SK-N-SH (cell line): ENCODE measurements at regions not wholly inside any gene's neighbourhood (a gene's known extent, or its start where the extent isn't known, plus 50 kb on each side); places are given as distances from the start of the nearest gene placed in this dataset.

Experiments
- CTCF ChIA-PET: fragments of 300-600, 350-600 bp; formaldehyde crosslinking; extraction: SDS; loops from one replicate; lab custom pipeline; 2021; lab: Yijun Ruan, JAX
- POLR2A ChIA-PET: fragments of 350-600 bp; sonication (Branson Sonifier 250); formaldehyde crosslinking; extraction: SDS; loops from one replicate; lab custom pipeline; 2020; ENCODE audit warnings: antibody characterized with exemption, inconsistent platforms; lab: Yijun Ruan, JAX
- DNase-seq: peaks from one replicate; pipeline ENCODE4 v3.0.0; 2012
- H2AFZ ChIP-seq: fragments of 200-600 bp; sonication (generic); 2 replicates; pipeline ENCODE4 v1.8.1; 2016; ENCODE audit warnings: antibody characterized with exemption, mild to moderate bottlenecking, low read depth
- H3F3A ChIP-seq: fragments of 200-600 bp; sonication (generic); replicated peaks from 2 replicates; pipeline ENCODE3; 2016; ENCODE audit warnings: antibody characterized with exemption, mild to moderate bottlenecking; ENCODE audit not compliant: insufficient read depth
- H3K27ac ChIP-seq, 2 experiments: fragments of 200-500 bp in 1 of 2; fragments of 200-600 bp in 1 of 2; sonication (Bioruptor generic) in 1 of 2; sonication (generic), shearing (Covaris generic) in 1 of 2; 2 replicates each; pipeline versions ENCODE4 v1.5.1 to v1.6.1; 2014 to 2016; ENCODE audit warnings: low read depth in 2 of 2, inconsistent platforms in 1 of 2, low read length in 1 of 2, mild to moderate bottlenecking in 1 of 2, mixed read lengths in 1 of 2
- H3K27me3 ChIP-seq: fragments of 200-600 bp; sonication (generic), shearing (Covaris generic); 2 replicates; pipeline ENCODE4 v1.6.1; 2016; ENCODE audit warnings: mixed run types; ENCODE audit not compliant: insufficient read depth
- H3K36me3 ChIP-seq, 2 experiments: fragments of 200-500 bp in 1 of 2; fragments of 200-600 bp in 1 of 2; sonication (Bioruptor generic) in 1 of 2; sonication (generic) in 1 of 2; replicated peaks in 1 of 2; 2 replicates each; pipeline versions ENCODE3 to v1.5.1; 2014 to 2016; ENCODE audit warnings: low read length in 1 of 2, mild to moderate bottlenecking in 1 of 2; ENCODE audit not compliant: insufficient read depth in 2 of 2, control insufficient read depth in 1 of 2
- H3K4me1 ChIP-seq, 2 experiments: fragments of 200-500 bp in 1 of 2; fragments of 200-600 bp in 1 of 2; sonication (Bioruptor generic) in 1 of 2; sonication (generic), shearing (Covaris generic) in 1 of 2; 2 replicates each; pipeline versions ENCODE4 v1.5.1 to v1.6.1; 2014 to 2016; ENCODE audit warnings: low read depth in 1 of 2, low read length in 1 of 2, mixed run types in 1 of 2; ENCODE audit not compliant: insufficient read depth in 2 of 2, control insufficient read depth in 1 of 2
- H3K4me2 ChIP-seq: fragments of 200-600 bp; sonication (generic), shearing (Covaris generic); 2 replicates; pipeline ENCODE4 v1.6.1; 2017; ENCODE audit warnings: mixed run types
- H3K4me3 ChIP-seq, 2 experiments: fragments of 200-500 bp in 1 of 2; fragments of 200-600 bp in 1 of 2; sonication (Bioruptor generic) in 1 of 2; sonication (generic), shearing (Covaris generic) in 1 of 2; 2 replicates each; pipeline versions ENCODE4 v1.5.1 to v1.8.1; 2014 to 2016; ENCODE audit warnings: low read depth in 2 of 2, inconsistent platforms in 1 of 2, low read length in 1 of 2, mild to moderate bottlenecking in 1 of 2, mixed read lengths in 1 of 2, moderate library complexity in 1 of 2
- H3K79me2 ChIP-seq: fragments of 200-600 bp; sonication (generic); 2 replicates; pipeline ENCODE4 v1.8.1; 2017; ENCODE audit warnings: mild to moderate bottlenecking; ENCODE audit not compliant: insufficient read depth
- H3K9ac ChIP-seq: fragments of 200-600 bp; sonication (generic); 2 replicates; pipeline ENCODE4 v1.6.1; 2017; ENCODE audit warnings: mixed run types
- H3K9me2 ChIP-seq: fragments of 200-600 bp; sonication (generic); 2 replicates; pipeline ENCODE4 v1.6.1; 2017; ENCODE audit warnings: mixed run types
- H3K9me3 ChIP-seq: fragments of 200-600 bp; sonication (generic); 2 replicates; pipeline ENCODE4 v1.6.1; 2017; ENCODE audit warnings: mixed run types, mild to moderate bottlenecking, moderate library complexity
- H4K20me1 ChIP-seq: fragments of 200-600 bp; sonication (generic); 2 replicates; pipeline ENCODE4 v1.6.1; 2017; ENCODE audit warnings: mild to moderate bottlenecking, mixed run types; ENCODE audit not compliant: insufficient read depth
- CTCF ChIP-seq: fragments of 200-600 bp; sonication (generic); IDR thresholded peaks from 2 replicates; pipeline ENCODE4 v1.6.1; 2017; ENCODE audit warnings: antibody characterized with exemption, mild to moderate bottlenecking, moderate library complexity
- ELF1 ChIP-seq: IDR thresholded peaks from 2 replicates; pipeline ENCODE4 v1.4.0; 2012
- EZH2phosphoT487 ChIP-seq: fragments of 200-600 bp; sonication (generic); IDR thresholded peaks from 2 replicates; pipeline ENCODE4 v1.6.1; 2017; ENCODE audit warnings: low read depth, mixed run types, mild to moderate bottlenecking, antibody characterized with exemption, moderate library complexity, borderline replicate concordance
- FOXJ3 ChIP-seq: sonication (generic); formaldehyde crosslinking; IDR thresholded peaks from 2 replicates; pipeline ENCODE4 v1.5.1; 2020; ENCODE audit warnings: mild to moderate bottlenecking, missing genetic modification reagents
- GATA2 ChIP-seq: sonication (generic); formaldehyde crosslinking; IDR thresholded peaks from 2 replicates; pipeline ENCODE4 v1.5.0; 2020; ENCODE audit warnings: mild to moderate bottlenecking, missing genetic modification reagents
- IRF3 ChIP-seq: fragments of 150-350 bp; IDR thresholded peaks from 2 replicates; pipeline ENCODE4 v1.6.1; 2016; ENCODE audit warnings: mild to moderate bottlenecking, low read depth, low read length
- JUND ChIP-seq: IDR thresholded peaks from 2 replicates; pipeline ENCODE4 v1.4.0; 2012
- MAX ChIP-seq: IDR thresholded peaks from 2 replicates; pipeline ENCODE4 v1.4.0; 2012; ENCODE audit warnings: low read depth
- MEF2A ChIP-seq: IDR thresholded peaks from 2 replicates; pipeline ENCODE4 v1.4.0; 2012; ENCODE audit warnings: low read depth, borderline replicate concordance
- MXI1 ChIP-seq: IDR thresholded peaks from 2 replicates; pipeline ENCODE4 v1.6.1; 2012; ENCODE audit warnings: mild to moderate bottlenecking, low read depth, low read length, improper control_type of control experiment
- NFIC ChIP-seq: IDR thresholded peaks from 2 replicates; pipeline ENCODE4 v1.4.0; 2012; ENCODE audit warnings: borderline replicate concordance
- POLR2AphosphoS5 ChIP-seq: IDR thresholded peaks from 2 replicates; pipeline ENCODE4 v1.6.1; 2012; ENCODE audit warnings: low read depth, low read length
- RCOR1 ChIP-seq: fragments of 150-350 bp; IDR thresholded peaks from 2 replicates; pipeline ENCODE4 v1.6.1; 2017; ENCODE audit warnings: antibody characterized with exemption, low read length
- RXRA ChIP-seq: IDR thresholded peaks from 2 replicates; pipeline ENCODE4 v1.4.0; 2012; ENCODE audit warnings: low read depth, mild to moderate bottlenecking, borderline replicate concordance
- SIN3A ChIP-seq: IDR thresholded peaks from 2 replicates; pipeline ENCODE4 v1.6.1; 2012; ENCODE audit warnings: low read depth, mild to moderate bottlenecking, low read length, moderate library complexity, borderline replicate concordance
- TAF1 ChIP-seq: IDR thresholded peaks from 2 replicates; pipeline ENCODE4 v1.6.1; 2012; ENCODE audit warnings: low read depth, mild to moderate bottlenecking, low read length, moderate library complexity, borderline replicate concordance
- TCF12 ChIP-seq: IDR thresholded peaks from 2 replicates; pipeline ENCODE4 v1.4.0; 2012
- TEAD4 ChIP-seq: IDR thresholded peaks from 2 replicates; pipeline ENCODE4 v1.4.0; 2012; ENCODE audit warnings: mild to moderate bottlenecking, borderline replicate concordance; ENCODE audit not compliant: insufficient read depth
- YY1 ChIP-seq: IDR thresholded peaks from 2 replicates; pipeline ENCODE4 v1.4.0; 2012; ENCODE audit warnings: low read depth, mild to moderate bottlenecking
- ZBTB33 ChIP-seq: IDR thresholded peaks from 2 replicates; pipeline ENCODE4 v1.4.0; 2012; ENCODE audit warnings: low read depth, borderline replicate concordance
- WGBS: methylation state at CpG from one replicate; pipeline ENCODE4 v1.1.6; 2017; ENCODE audit warnings: low lambda C conversion rate; 5-methylcytosine and 5-hydroxymethylcytosine counted together

GRCh38 chr11:15696069-15696468 lies 581.3 kb downstream of the INSC start:
- DNase-seq = no peak
- Histone ChIP-seq H3K4me1 (no peaks in the 10 kb centered on the region; a peak in 1 of 4 replicates), H3K9ac (no peak overlapping the region), H3K79me2 (no peaks in the 10 kb centered on the region)
- TF ChIP-seq MXI1 (no peak), MAX (no peak), EZH2phosphoT487 (no peak), RCOR1 (no peak), RXRA (no peak), YY1 (no peak), POLR2AphosphoS5 (no peak), TCF12 (no peak)
- TF ChIP-seq, all 33 proteins: peak for 0
- POLR2A ChIA-PET = no interaction called here
- no peaks in the 10 kb centered on the region for H3K27me3 ChIP-seq
- no peak overlapping the region for H3K4me2 ChIP-seq
- H2AFZ ChIP-seq = no peak overlapping the region
- CTCF ChIA-PET = no interaction called here
- H3K36me3 ChIP-seq = no peaks in the 10 kb centered on the region
- WGBS = 24% methylated on average over 3 of the region's 3 CpGs
- H3K9me2 ChIP-seq = no peaks in the 10 kb centered on the region
- no peak overlapping the region for H3K4me3 ChIP-seq
- no peak overlapping the region for H3K27ac ChIP-seq
- H3F3A ChIP-seq = no peaks in the 10 kb centered on the region
- no peaks in the 10 kb centered on the region for H4K20me1 ChIP-seq
- H3K9me3 ChIP-seq = no peaks in the 10 kb centered on the region

- H3K36me3 ChIP-seq = no peaks in the 10 kb centered on the region
- no peak overlapping the region for H3K9ac ChIP-seq
- ChIA-PET POLR2A (no interaction called here), CTCF (interaction anchor here (1.1 kb wide), 1 partner anchor 48 kb away, joined by 3 read pairs; no protein-coding TSS in a partner anchor)
- H3K4me2 ChIP-seq = no peak overlapping the region
- H3K9me2 ChIP-seq = no peaks in the 10 kb centered on the region
- no peaks in the 10 kb centered on the region for H3K9me3 ChIP-seq
- no peaks in the 10 kb centered on the region for H3K27me3 ChIP-seq
- TF ChIP-seq TAF1 = no peak
- TF ChIP-seq GATA2 (CRISPR knock-in tag) = no peak
- no peak for TF ChIP-seq CTCF
- TF ChIP-seq ELF1 = no peak
- no peak for TF ChIP-seq RXRA
- no peak for TF ChIP-seq NFIC
- no peak for TF ChIP-seq MEF2A
- TF ChIP-seq ZBTB33 = no peak
- no peak for TF ChIP-seq POLR2AphosphoS5
- TF ChIP-seq JUND = no peak
- no peak for TF ChIP-seq TEAD4
- TF ChIP-seq SIN3A = no peak
- no peak for TF ChIP-seq FOXJ3
- no peak for TF ChIP-seq IRF3
- TF ChIP-seq TCF12 = no peak
- TF ChIP-seq, all 33 proteins: peak for 0
- 41% methylated on average over 5 of the region's 6 CpGs for WGBS
- H2AFZ ChIP-seq = no peak overlapping the region
- no peaks in the 10 kb centered on the region for H4K20me1 ChIP-seq
- H3K27ac ChIP-seq = no peak overlapping the region
- no peak for DNase-seq
- no peak overlapping the region for H3K4me3 ChIP-seq
- no peaks in the 10 kb centered on the region; a peak in 1 of 4 replicates for H3K4me1 ChIP-seq
- H3F3A ChIP-seq = no peaks in the 10 kb centered on the region
- no peaks in the 10 kb centered on the region for H3K79me2 ChIP-seq
Measured at GRCh38 chr11:15697437-15698236, 582.9 kb downstream of the INSC start.
